ENCODE measurements at regions not wholly inside any gene's neighbourhood (a gene's known extent, or its start where the extent isn't known, plus 50 kb on each side); places are given as distances from the start of the nearest gene placed in this dataset.
"Not testable (repeated sequence)": the region's sequence is repeated elsewhere in the genome, so short reads cannot be mapped to it uniquely, and the experiment has no call there.

GRCh38 chr1:194026422-194026821, 840.0 kb upstream of the B3GALT2 start:
- Mint-ChIP-seq H3K4me1 (no peaks in the 10 kb centered on the region), H3K4me3 (no peak overlapping the region), H3K36me3 (ENCODE audit: low read depth) (no peaks in the 10 kb centered on the region), H3K27me3 (ENCODE audit: low read depth) (no peaks in the 10 kb centered on the region), H3K27ac (no peak overlapping the region), H3K9me3 (no peaks in the 10 kb centered on the region)
- no peak for TF ChIP-seq CTCF (IDR thresholded peaks at IDR 0.05; ENCODE audit: unreplicated experiment in 3 of 3)

- no peak overlapping the region for H3K4me3 Mint-ChIP-seq
- H3K27ac Mint-ChIP-seq = no peak overlapping the region
These were observed 838.2 kb upstream of the B3GALT2 start for GRCh38 chr1:194024659-194025058.

GRCh38 chr1:194014014-194014413, 827.6 kb upstream of the B3GALT2 start:
- H3K4me1 Mint-ChIP-seq = no peaks in the 10 kb centered on the region
- no peak overlapping the region for H3K4me3 Mint-ChIP-seq
- H3K9me3 Mint-ChIP-seq = peaks cover 8% of the 10 kb centered on the region
- no peak overlapping the region for H3K27ac Mint-ChIP-seq
- no peaks in the 10 kb centered on the region for H3K36me3 Mint-ChIP-seq (ENCODE audit: low read depth)
- no peak for TF ChIP-seq CTCF (IDR thresholded peaks at IDR 0.05; ENCODE audit: unreplicated experiment in 3 of 3)
- no peaks in the 10 kb centered on the region for H3K27me3 Mint-ChIP-seq (ENCODE audit: low read depth)

More at GRCh38 chr1:194024659-194025058, 838.2 kb upstream of the B3GALT2 start:
- no peaks in the 10 kb centered on the region for H3K27me3 Mint-ChIP-seq (ENCODE audit: low read depth)
- no peak for TF ChIP-seq CTCF (IDR thresholded peaks at IDR 0.05; ENCODE audit: unreplicated experiment in 3 of 3)
- no peaks in the 10 kb centered on the region for H3K9me3 Mint-ChIP-seq
- no peaks in the 10 kb centered on the region for H3K4me1 Mint-ChIP-seq
- no peaks in the 10 kb centered on the region for H3K36me3 Mint-ChIP-seq (ENCODE audit: low read depth)

- H3K27me3 Mint-ChIP-seq (ENCODE audit: low read depth) = no peaks in the 10 kb centered on the region
- no peak for TF ChIP-seq CTCF (IDR thresholded peaks at IDR 0.05; ENCODE audit: unreplicated experiment in 3 of 3)
These were observed 827.1 kb upstream of the B3GALT2 start for GRCh38 chr1:194013561-194013960.

GRCh38 chr1:194004146-194004545, 817.7 kb upstream of the B3GALT2 start:
- Mint-ChIP-seq H3K4me1 (peaks cover 5% of the 10 kb centered on the region), H3K27ac (peak overlapping the region in 2 of 3 experiments; percentile 39 to 61), H3K27me3 (ENCODE audit: low read depth) (no peaks in the 10 kb centered on the region), H3K4me3 (no peak overlapping the region), H3K36me3 (ENCODE audit: low read depth) (no peaks in the 10 kb centered on the region), H3K9me3 (peaks cover 2% of the 10 kb centered on the region)
- TF ChIP-seq CTCF (IDR thresholded peaks at IDR 0.05; ENCODE audit: unreplicated experiment in 3 of 3) = no peak

More at GRCh38 chr1:194013561-194013960, 827.1 kb upstream of the B3GALT2 start:
- H3K4me1 Mint-ChIP-seq = no peaks in the 10 kb centered on the region
- H3K9me3 Mint-ChIP-seq = peaks cover 5% of the 10 kb centered on the region
- H3K4me3 Mint-ChIP-seq = no peak overlapping the region
- no peaks in the 10 kb centered on the region for H3K36me3 Mint-ChIP-seq (ENCODE audit: low read depth)
- H3K27ac Mint-ChIP-seq = no peak overlapping the region

GRCh38 chr1:194001726-194002350, 815.4 kb upstream of the B3GALT2 start:
- H3K36me3 Mint-ChIP-seq (ENCODE audit: low read depth); H3K9me3 Mint-ChIP-seq; H3K27me3 Mint-ChIP-seq (ENCODE audit: low read depth); H3K4me3 Mint-ChIP-seq; H3K4me1 Mint-ChIP-seq; H3K27ac Mint-ChIP-seq: not testable (repeated sequence)
